H9 (cell line): ENCODE measurements at regions not wholly inside any gene's neighbourhood (a gene's known extent, or its start where the extent isn't known, plus 50 kb on each side); places are given as distances from the start of the nearest gene placed in this dataset.

Experiments
- DNase-seq: peaks from one replicate; pipeline ENCODE4 v3.0.0-alpha.2; 2017
- H2AFZ ChIP-seq: one replicate; pipeline ENCODE4 v1.6.1; 2013; ENCODE audit warnings: mild to moderate bottlenecking, low read length, control low read depth, moderate library complexity
- H2AK5ac ChIP-seq: 2 replicates; pipeline ENCODE4 v1.6.1; 2013; ENCODE audit warnings: low read length, control low read depth, mixed read lengths; ENCODE audit not compliant: insufficient read length
- H2BK120ac ChIP-seq: one replicate; pipeline ENCODE4 v1.6.1; 2013; ENCODE audit warnings: low read depth, mild to moderate bottlenecking, low read length, control low read depth, inconsistent platforms; ENCODE audit not compliant: poor library complexity, severe bottlenecking
- H2BK12ac ChIP-seq: 2 replicates; pipeline ENCODE4 v1.6.1; 2013; ENCODE audit warnings: low read length, control low read depth, mixed read lengths, low read depth; ENCODE audit not compliant: insufficient read length
- H2BK15ac ChIP-seq: 2 replicates; pipeline ENCODE4 v1.6.1; 2013; ENCODE audit warnings: low read depth, low read length, control low read depth
- H2BK20ac ChIP-seq: one replicate; pipeline ENCODE4 v1.6.1; 2013; ENCODE audit warnings: low read depth, mild to moderate bottlenecking, low read length, control low read depth, inconsistent platforms; ENCODE audit not compliant: poor library complexity, severe bottlenecking
- H2BK5ac ChIP-seq: 2 replicates; pipeline ENCODE4 v1.6.1; 2013; ENCODE audit warnings: low read length, control low read depth, mixed read lengths; ENCODE audit not compliant: insufficient read length
- H3K14ac ChIP-seq: 2 replicates; pipeline ENCODE4 v1.6.1; 2013; ENCODE audit warnings: low read length, control low read depth; ENCODE audit not compliant: insufficient read depth
- H3K18ac ChIP-seq: 2 replicates; pipeline ENCODE4 v1.6.1; 2013; ENCODE audit warnings: low read depth, mild to moderate bottlenecking, mixed read lengths, low read length, control low read depth; ENCODE audit not compliant: insufficient read length
- H3K23ac ChIP-seq: 2 replicates; pipeline ENCODE4 v1.6.1; 2013; ENCODE audit warnings: low read length, control low read depth, mixed read lengths, low read depth; ENCODE audit not compliant: insufficient read length
- H3K23me2 ChIP-seq: 2 replicates; pipeline ENCODE4 v1.6.1; 2013; ENCODE audit warnings: low read depth, mild to moderate bottlenecking, mixed read lengths, low read length, control low read depth; ENCODE audit not compliant: insufficient read length, poor library complexity, severe bottlenecking
- H3K27ac ChIP-seq: 2 replicates; pipeline ENCODE4 v1.5.1; 2013; ENCODE audit warnings: low read length, control low read depth, mixed read lengths, low read depth; ENCODE audit not compliant: insufficient read length
- H3K27me3 ChIP-seq: 2 replicates; pipeline ENCODE4 v1.6.1; 2013; ENCODE audit warnings: low read length, control low read depth, inconsistent platforms; ENCODE audit not compliant: insufficient read depth
- H3K4ac ChIP-seq: 2 replicates; pipeline ENCODE4 v1.6.1; 2013; ENCODE audit warnings: low read depth, mild to moderate bottlenecking, control low read depth, inconsistent platforms, low read length, moderate library complexity
- H3K4me1 ChIP-seq: 2 replicates; pipeline ENCODE4 v1.6.1; 2013; ENCODE audit warnings: low read length, control low read depth, inconsistent platforms; ENCODE audit not compliant: insufficient read depth
- H3K4me2 ChIP-seq: 2 replicates; pipeline ENCODE4 v1.6.1; 2013; ENCODE audit warnings: low read length, control low read depth, mixed read lengths; ENCODE audit not compliant: insufficient read length, insufficient read depth
- H3K56ac ChIP-seq: 2 replicates; pipeline ENCODE4 v1.6.1; 2013; ENCODE audit warnings: low read depth, mild to moderate bottlenecking, mixed read lengths, low read length, control low read depth; ENCODE audit not compliant: insufficient read length
- H3K79me1 ChIP-seq: 2 replicates; pipeline ENCODE4 v1.6.1; 2013; ENCODE audit warnings: low read depth, mild to moderate bottlenecking, moderate library complexity, low read length, control low read depth, inconsistent platforms; ENCODE audit not compliant: insufficient read depth, poor library complexity, severe bottlenecking
- H3K79me2 ChIP-seq: 2 replicates; pipeline ENCODE4 v1.6.1; 2013; ENCODE audit warnings: low read length, control low read depth, inconsistent platforms; ENCODE audit not compliant: insufficient read depth
- H3K9ac ChIP-seq: 2 replicates; pipeline ENCODE4 v1.6.1; 2013; ENCODE audit warnings: low read length, control low read depth, mixed read lengths; ENCODE audit not compliant: insufficient read length; ENCODE audit errors: extremely low read depth
- H3K9me3 ChIP-seq: one replicate; pipeline ENCODE4 v1.6.1; 2013; ENCODE audit warnings: low read depth, low read length, inconsistent platforms; ENCODE audit not compliant: control insufficient read depth
- H3T11ph ChIP-seq: one replicate; pipeline ENCODE4 v1.6.1; 2013; ENCODE audit warnings: mild to moderate bottlenecking, low read length, control low read depth, inconsistent platforms
- H4K20me1 ChIP-seq: one replicate; pipeline ENCODE4 v1.6.1; 2013; ENCODE audit not compliant: control insufficient read depth, insufficient read length, insufficient read depth
- H4K5ac ChIP-seq: 2 replicates; pipeline ENCODE4 v1.6.1; 2013; ENCODE audit warnings: low read depth, mild to moderate bottlenecking, mixed read lengths, low read length, control low read depth; ENCODE audit not compliant: insufficient read length
- H4K8ac ChIP-seq: replicated peaks from 2 replicates; pipeline ENCODE4 v1.6.1; 2013; ENCODE audit warnings: low read length, control low read depth, mixed read lengths, low read depth; ENCODE audit not compliant: insufficient read length
- H4K91ac ChIP-seq: 2 replicates; pipeline ENCODE4 v1.6.1; 2013; ENCODE audit warnings: low read depth, mild to moderate bottlenecking, moderate library complexity, mixed read lengths, low read length, control low read depth; ENCODE audit not compliant: insufficient read length
- H3K27ac Mint-ChIP-seq, 3 experiments: 2 replicates in 2 of 3; 3 replicates in 1 of 3; pipeline ENCODE4 v1.8.0; 2020 to 2021; ENCODE audit warnings: mixed read lengths in 3 of 3, mild to moderate bottlenecking in 1 of 3, moderate library complexity in 1 of 3
- H3K27me3 Mint-ChIP-seq: 2 replicates; pipeline ENCODE4 v1.8.0; 2021; ENCODE audit warnings: low read depth, mild to moderate bottlenecking, moderate library complexity, mixed read lengths
- H3K36me3 Mint-ChIP-seq, 3 experiments: 2 replicates in 2 of 3; 3 replicates in 1 of 3; pipeline ENCODE4 v1.8.0; 2020 to 2021; ENCODE audit warnings: low read depth in 3 of 3, mixed read lengths in 3 of 3; ENCODE audit not compliant: insufficient read depth in 1 of 3
- H3K4me1 Mint-ChIP-seq, 2 experiments: 2 replicates each; pipeline ENCODE4 v1.8.0; 2020; ENCODE audit warnings: mixed read lengths in 2 of 2
- H3K4me3 Mint-ChIP-seq, 2 experiments: 2 replicates in 1 of 2; 3 replicates in 1 of 2; pipeline ENCODE4 v1.8.0; 2020 to 2021; ENCODE audit warnings: mild to moderate bottlenecking in 2 of 2, mixed read lengths in 2 of 2, moderate library complexity in 1 of 2
- H3K9me3 Mint-ChIP-seq, 2 experiments: 2 replicates in 1 of 2; 3 replicates in 1 of 2; pipeline ENCODE4 v1.8.0; 2020; ENCODE audit warnings: mild to moderate bottlenecking in 2 of 2, mixed read lengths in 2 of 2, moderate library complexity in 1 of 2
- WGBS: extraction: QIAGEN DNeasy Blood & Tissue Kit; methylation state at CpG from one replicate; pipeline ENCODE4 v1.1.7; 2013; ENCODE audit warnings: missing lambda C conversion rate, low lambda C conversion rate, mixed read lengths; ENCODE audit not compliant: insufficient read length; ENCODE audit errors: extremely low coverage; 5-methylcytosine and 5-hydroxymethylcytosine counted together
- TF ChIP-seq, protein P1 (sequence below): fragments of 200-600 bp; sonication (generic); conservative IDR thresholded peaks from 3 replicates; pipeline ENCODE4 v1.8.0; 2021; ENCODE audit warnings: antibody characterized with exemption, mild to moderate bottlenecking

DNA sequence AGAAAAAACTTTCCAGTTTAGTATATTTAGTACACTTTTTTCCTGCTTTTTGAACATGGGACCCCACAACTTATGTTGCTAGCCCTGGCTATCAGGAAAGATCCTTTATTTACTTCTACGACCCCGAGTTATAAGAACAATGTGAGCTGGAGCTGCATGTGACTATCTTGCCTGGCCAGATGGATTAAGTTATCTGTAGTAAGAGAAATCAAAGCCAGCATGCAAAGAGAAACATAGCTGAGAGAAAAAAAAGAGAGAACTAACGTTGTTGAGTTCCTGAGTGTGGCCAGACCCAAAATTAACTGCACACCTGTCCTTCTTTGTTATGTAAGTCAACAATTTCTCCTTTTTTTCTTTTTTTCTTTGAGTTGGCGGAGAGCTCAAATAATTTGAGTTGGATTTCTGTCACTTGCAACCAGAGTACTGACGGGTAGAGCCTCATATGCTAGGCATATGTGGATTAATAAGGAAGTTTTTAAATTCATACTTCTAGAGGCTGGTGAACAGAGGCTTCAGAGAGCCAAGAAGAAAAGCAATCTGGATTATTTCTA lies 219.5 kb downstream of the HACE1 start:
- H2BK120ac ChIP-seq, result no peak overlapping the region
- no peak overlapping the region for H2AFZ ChIP-seq
- H3K4me3 Mint-ChIP-seq, result no peak overlapping the region
- H3K27me3 Mint-ChIP-seq, result no peaks in the 10 kb centered on the region; the same call in 1 of the 2 replicates
- peaks cover 3 to 7% of the 10 kb centered on the region in 2 experiments; a peak in 2 of 4 replicates for H3K4me1 Mint-ChIP-seq
- H3K4me2 ChIP-seq, result no peak overlapping the region
- no peak overlapping the region for H4K91ac ChIP-seq
- no peak overlapping the region for H4K8ac ChIP-seq
- no peak overlapping the region for H2BK5ac ChIP-seq
- no peaks in the 10 kb centered on the region for H3K27me3 ChIP-seq
- no peaks in the 10 kb centered on the region for H3K79me1 ChIP-seq
- no peak overlapping the region for H2BK20ac ChIP-seq
- no peak overlapping the region for H3T11ph ChIP-seq
- H3K27ac Mint-ChIP-seq, result no peak overlapping the region
- DNase-seq, result no peak
- H3K23ac ChIP-seq, result no peak overlapping the region
- no peak overlapping the region for H3K56ac ChIP-seq
- no peak overlapping the region for H3K4ac ChIP-seq
- WGBS, result no CpG with 5 or more reads among the region's 5 CpGs
- no peaks in the 10 kb centered on the region for H3K4me1 ChIP-seq
- H3K9me3 Mint-ChIP-seq, result no peaks in the 10 kb centered on the region
- H4K20me1 ChIP-seq, result no peaks in the 10 kb centered on the region
- no peaks in the 10 kb centered on the region for H3K9me3 ChIP-seq
- H2AK5ac ChIP-seq, result no peak overlapping the region
- H2BK12ac ChIP-seq, result no peak overlapping the region
- H3K79me2 ChIP-seq, result no peaks in the 10 kb centered on the region; the same call in 1 of the 2 replicates
- H3K9ac ChIP-seq, result no peak overlapping the region
- H3K18ac ChIP-seq, result no peak overlapping the region
- TF ChIP-seq, protein P1, sequence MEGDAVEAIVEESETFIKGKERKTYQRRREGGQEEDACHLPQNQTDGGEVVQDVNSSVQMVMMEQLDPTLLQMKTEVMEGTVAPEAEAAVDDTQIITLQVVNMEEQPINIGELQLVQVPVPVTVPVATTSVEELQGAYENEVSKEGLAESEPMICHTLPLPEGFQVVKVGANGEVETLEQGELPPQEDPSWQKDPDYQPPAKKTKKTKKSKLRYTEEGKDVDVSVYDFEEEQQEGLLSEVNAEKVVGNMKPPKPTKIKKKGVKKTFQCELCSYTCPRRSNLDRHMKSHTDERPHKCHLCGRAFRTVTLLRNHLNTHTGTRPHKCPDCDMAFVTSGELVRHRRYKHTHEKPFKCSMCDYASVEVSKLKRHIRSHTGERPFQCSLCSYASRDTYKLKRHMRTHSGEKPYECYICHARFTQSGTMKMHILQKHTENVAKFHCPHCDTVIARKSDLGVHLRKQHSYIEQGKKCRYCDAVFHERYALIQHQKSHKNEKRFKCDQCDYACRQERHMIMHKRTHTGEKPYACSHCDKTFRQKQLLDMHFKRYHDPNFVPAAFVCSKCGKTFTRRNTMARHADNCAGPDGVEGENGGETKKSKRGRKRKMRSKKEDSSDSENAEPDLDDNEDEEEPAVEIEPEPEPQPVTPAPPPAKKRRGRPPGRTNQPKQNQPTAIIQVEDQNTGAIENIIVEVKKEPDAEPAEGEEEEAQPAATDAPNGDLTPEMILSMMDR, result no peak
- H4K5ac ChIP-seq, result no peak overlapping the region
- no peak overlapping the region for H2BK15ac ChIP-seq
- H3K14ac ChIP-seq, result no peak overlapping the region
- no peak overlapping the region for H3K27ac ChIP-seq
- no peaks in the 10 kb centered on the region for H3K23me2 ChIP-seq
- no peaks in the 10 kb centered on the region for H3K36me3 Mint-ChIP-seq
